Middle frontal gyrus (tissue), 1 donor: ENCODE measurements at regions not wholly inside any gene's neighbourhood (a gene's known extent, or its start where the extent isn't known, plus 50 kb on each side); places are given as distances from the start of the nearest gene placed in this dataset.

Source experiments
- DNase-seq: peaks from one replicate; pipeline ENCODE4 v3.0.0-alpha.2; 2015; ENCODE audit warnings: low spot score; ENCODE audit errors: extremely low spot score

DNA sequence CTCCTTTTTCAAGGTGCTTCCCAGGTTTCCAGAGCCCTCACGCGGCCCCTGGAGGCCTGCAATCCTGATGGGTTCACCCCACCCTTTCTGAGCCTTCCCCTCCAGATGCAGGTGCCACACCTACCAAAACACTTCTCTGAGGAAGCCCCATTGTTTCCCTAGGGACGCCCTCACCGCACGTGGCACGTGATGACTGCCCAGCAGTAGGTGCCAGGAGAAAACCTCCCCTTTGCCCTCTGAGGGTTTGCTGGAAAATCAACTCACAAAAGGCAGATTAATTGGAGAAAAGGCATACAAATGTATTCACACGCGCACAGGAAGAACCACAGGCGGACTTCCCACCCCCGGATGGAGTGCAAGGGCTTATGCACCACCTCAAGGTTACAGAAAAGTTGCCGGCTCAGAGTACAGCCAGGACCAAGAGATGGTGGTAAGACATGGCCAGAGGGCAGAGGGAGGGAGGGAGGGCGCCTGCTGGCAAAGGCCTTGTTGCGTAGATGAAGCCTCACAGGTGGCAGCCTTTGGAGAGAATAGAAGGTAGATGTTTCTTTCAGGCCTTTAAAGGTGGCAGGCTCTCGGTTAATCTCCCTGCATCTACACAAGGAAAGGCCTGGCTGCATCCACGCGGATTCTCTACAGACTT lies 269.4 kb upstream of the RAB6C start:
- no peak for DNase-seq

DNA sequence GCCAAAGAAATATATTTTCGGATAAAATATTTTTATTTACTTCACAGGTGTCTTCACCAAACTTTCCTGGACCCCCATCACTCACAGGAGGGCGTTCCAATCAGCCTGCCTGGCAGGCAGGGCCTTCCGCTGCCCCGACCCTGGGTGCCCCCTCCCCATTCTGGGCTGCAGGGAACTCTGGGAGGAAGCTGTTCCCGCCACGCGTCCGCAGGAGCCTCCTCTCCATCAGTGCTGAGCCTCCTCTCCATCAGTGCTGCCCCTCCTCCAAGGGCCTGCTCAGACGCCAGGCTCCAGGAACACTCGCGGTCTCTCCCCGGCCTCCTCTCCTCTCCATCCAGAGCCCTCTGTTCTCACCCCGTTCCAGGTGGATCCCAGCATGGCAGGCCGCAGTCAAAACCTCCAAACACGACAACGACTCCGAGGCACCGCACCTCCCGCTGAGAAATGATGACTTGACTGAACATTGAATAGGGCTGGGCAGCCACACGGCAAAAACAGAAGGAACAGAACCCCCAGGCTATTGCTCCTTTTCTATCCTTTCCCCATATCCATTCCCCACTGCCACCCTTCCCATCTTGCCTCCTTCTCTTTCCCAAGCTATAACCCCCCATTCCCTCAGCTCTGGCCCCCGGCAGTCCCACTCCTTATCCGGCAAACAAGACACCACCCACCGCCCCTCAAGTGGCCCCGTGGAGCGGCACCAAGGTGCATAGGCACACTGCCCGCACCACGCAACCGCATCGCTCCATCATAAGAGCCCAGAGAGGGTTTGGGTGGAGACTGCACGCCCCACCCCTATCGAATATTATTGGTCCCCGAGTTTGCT lies 268.6 kb upstream of the RAB6C start:
- DNase-seq: no peak

DNA sequence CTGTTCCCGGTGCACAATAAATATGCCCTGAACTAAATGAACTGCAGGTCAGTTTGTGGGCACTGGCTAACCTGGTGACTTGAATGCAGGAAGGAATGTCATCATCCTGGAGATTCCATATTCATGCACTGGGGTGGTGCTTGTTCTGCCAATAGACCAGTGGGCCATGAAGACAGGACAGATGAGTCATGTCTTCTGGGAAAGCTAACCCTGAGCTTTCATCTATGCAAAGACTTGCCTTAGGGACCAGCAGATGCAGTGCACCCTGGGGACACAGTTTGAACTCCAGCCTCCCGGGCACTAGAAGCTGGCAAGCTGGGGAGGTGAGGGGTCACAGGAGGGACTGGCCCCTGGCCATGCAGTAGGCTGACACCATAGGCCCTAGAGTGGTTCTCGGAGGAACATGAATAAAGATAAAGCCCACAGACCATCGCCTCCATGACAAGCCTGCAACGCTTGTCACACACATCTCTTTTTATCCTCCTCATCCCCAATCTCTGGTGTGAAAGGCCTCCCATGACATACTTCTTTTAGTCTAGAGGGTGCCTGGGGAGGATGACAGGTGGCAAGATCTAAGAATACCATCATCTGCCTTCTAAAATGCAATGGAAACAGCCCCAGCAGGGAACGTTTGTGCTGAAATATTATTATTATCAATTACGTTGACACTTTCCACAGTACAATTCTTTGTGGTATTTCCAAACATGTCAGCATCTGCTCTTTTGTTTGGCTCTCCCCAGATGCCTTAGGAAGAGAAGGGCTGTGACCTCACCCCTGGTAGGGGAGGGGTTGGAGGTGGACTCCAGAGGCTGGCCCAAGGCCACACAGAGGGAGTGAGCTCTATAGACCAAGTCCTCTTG lies 267.4 kb upstream of the RAB6C start:
- DNase-seq: no peak

DNA sequence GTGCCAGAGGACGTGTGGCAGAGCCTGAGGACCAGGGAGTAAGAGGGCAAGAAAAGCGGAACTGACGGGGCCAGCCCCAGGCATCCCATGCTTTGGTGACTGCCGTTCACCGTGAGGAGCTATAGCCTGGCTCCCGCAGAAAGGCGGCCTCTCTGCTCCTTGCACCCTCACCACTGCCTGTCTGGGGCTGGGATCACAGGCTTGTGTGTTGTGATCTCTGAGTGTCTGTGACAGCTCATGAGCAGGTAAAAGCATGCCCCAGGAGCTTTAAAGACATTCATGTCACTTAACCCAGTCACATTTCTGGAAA lies 266.8 kb upstream of the RAB6C start:
- DNase-seq: no peak

DNA sequence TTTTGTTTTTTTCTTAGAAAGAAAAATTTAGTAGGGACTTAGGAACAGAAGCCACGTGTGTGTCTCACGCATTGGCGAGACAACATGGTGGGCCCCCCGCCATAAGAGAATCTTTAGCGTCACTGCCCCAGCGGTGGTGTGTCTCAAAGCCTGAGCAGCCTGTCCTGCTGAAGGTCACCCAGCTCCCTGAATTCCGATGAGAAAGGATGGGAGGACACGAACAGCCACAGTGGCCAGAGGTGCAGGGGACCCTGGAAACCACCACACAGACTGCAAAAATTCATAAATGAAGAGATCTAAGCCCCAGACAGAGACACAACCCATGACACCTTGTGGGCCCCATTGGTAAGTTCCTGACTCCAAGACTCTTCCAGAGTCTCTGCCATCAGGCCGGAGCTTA lies 266.1 kb upstream of the RAB6C start:
- DNase-seq: no peak

DNA sequence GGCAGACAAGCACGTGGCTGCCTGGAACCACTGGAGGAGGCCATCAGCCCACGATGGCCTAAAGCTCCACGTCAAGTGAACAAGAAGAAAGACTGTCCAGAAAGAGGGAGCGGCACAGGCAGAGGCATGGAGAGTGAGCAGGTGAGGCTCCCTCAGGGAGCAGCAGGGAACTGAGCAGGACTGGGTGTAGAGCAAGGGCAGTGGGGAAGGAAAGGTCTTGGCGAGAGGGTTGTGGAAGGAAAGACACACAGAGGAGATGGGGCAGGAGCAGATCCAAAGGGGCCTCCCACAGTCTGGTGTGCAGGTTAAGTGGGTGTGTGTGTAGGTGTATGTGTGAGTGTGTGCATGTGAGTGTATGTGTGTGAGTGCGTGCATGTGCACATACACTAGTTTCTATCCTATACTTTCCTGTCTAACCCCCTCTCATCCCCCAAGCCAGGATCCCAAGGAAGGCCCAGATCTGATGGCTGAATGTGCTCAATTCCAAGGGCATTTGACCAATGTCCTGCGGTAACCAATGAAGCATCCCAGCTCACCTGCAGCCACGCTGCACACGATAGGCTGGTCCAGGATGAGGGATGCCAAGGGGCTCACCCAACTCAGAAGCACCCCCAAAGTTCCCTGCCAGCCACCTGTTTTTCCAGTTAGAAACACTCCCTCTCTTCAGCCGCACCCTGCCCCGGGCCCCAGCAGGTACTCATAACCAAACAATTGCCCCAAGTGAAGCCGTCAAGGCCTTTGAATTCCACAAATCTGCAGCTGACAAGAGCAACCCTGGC lies 262.5 kb upstream of the RAB6C start:
- DNase-seq: no peak

DNA sequence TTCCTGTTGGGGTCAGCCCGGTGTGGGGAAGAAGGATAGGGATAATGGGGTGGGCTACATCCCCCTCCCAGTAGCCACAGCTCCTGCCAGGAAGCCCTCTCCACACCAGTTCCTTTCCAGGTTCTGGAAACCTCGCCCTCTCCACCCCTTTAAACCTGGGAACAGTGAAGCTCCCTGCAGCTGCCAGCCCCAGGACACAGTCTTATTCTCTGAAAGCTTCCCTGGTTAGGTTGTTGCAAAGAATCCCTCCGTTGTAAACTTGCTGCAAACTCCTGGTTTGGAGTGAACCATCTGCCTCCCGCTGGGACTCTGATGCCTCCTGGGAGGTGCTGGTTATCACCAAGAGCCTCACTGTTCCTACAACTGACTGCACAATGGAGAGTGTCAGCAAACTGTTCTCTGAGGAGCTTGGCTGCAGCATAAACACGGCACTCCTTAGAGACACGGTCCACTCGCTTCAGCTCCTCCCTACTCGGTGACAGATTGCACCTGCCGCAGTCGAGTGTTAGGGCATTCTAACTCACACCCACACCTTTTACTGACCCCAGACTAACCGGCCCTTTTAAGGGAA lies 261.8 kb upstream of the RAB6C start:
- no peak for DNase-seq

DNA sequence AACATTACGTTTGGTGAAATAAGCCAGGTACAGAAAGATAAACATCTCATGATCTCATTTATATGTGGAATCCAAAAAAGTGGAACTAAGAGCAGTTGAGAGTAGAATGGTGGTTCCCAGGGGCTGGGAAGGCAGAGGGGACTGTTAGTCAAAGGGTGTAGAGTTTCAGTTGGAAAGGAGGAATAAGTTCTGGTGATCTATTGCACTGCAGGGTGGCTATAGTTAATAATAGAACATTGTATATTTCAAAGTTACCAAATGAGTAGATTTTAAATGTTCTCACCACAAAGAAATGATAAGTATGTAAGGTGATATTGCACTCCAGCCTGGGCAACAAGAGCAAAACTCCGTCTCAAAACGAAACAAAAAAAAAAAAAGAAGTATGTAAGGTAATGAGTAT lies 260.1 kb upstream of the RAB6C start:
- DNase-seq: no peak

DNA sequence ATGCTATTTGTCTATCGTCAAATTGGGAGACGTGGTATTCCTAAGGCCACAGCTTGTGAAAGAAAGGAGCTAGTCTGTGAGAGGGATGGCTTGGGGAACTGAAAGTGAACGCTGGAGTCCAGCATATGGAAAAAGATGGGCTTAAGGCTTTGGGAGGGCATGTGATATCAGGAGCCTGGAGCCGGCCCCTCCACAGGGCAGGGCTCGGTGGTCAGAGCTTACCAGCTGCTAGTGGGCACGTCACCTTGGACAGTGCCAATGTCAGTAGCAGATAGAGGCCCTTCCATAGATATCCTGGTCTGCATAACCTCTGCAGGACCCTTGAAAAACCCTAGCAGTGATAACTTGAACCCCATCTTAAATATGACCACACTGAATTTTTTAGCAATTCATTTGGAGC lies 259.1 kb upstream of the RAB6C start:
- DNase-seq: no peak

DNA sequence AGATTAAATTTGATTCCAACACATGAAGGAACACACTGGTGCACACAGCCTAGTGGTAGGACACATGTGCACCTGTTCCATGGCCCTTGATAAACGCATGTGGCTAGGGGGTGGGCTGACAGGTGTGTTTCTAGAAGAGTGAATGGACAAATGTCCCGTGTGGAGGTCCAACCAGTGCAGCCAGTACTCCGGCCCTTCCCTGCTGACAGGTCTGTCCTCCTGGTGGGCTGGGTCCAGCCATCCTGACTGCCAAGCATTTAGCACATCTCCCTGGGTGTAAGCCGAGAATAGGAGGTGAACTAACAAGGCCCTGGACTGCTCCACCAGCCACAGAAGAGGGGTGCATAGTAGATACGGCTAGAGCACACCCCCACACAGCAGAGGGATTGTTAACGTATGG lies 258.7 kb upstream of the RAB6C start:
- no peak for DNase-seq

DNA sequence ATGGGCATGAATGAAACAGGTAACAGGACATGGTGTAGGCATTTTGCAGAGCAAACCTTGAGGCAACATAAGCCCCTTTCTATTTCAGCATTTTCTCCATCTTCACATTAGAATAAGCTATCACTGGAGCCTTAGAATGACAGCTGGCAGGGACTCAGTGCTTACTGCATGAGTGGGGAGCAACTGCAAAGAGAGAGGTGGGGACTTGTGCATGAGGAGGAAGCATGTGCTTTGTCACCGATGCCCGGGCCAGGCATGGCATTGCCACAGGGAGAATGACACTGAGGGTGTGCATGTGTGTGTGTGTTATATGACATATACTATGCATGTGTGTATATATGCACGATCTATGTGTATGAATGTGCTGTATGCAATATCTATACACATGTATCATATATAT lies 258.2 kb upstream of the RAB6C start:
- no peak for DNase-seq

DNA sequence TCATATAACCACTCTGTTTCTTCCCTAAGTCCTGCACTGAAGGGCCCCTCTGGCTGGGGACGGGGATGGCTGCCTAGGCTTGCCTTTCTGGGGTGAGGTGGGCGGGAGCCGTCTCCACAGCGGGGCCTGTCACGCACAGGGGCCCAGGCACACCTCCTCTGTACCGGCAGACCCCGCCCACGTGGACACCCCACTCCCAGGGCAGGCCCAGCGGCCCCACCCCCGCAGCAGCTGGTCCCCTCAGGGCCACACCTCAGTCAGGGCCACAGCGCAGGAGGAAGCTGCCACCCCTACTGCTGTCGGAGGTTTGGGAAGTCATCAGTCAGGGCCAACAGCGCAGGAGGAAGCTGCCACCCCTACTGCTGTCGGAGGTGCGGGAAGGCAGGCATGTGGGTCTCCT lies 257.6 kb upstream of the RAB6C start:
- no peak for DNase-seq

DNA sequence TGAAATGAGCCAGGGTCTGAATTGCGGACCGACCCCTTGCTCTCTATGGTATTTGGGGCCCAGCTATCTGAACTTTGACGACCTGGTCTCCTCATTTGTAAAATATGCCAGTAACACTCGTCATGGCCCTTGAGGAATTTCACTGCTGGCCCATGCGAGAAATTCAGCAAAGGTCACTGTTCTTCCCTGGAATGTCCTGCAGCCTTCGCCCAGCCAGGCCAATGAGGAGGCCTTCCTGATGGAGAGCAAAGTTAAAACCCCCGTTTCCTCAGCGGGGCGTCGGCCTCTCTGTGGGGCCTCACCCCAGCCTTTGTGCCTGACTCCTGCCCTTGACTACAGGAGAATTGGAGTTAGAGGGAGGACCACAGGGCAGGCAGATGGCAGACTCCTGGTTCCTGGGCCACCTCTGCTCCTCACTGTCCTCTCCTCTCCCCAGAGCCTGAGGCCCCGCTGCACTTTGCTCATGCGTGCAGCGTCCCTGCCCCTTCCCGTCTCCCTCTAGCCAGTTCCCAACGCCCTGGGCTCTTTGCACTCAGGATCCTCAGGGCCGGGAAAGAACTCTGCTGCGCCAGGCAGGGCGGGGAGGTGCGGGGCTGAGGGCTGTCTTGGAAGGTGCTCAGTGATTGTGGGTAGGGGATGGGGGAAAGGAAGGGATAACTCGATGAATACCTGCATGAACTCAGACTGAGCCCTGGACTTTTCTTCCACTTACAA lies 257.0 kb upstream of the RAB6C start:
- DNase-seq: no peak

DNA sequence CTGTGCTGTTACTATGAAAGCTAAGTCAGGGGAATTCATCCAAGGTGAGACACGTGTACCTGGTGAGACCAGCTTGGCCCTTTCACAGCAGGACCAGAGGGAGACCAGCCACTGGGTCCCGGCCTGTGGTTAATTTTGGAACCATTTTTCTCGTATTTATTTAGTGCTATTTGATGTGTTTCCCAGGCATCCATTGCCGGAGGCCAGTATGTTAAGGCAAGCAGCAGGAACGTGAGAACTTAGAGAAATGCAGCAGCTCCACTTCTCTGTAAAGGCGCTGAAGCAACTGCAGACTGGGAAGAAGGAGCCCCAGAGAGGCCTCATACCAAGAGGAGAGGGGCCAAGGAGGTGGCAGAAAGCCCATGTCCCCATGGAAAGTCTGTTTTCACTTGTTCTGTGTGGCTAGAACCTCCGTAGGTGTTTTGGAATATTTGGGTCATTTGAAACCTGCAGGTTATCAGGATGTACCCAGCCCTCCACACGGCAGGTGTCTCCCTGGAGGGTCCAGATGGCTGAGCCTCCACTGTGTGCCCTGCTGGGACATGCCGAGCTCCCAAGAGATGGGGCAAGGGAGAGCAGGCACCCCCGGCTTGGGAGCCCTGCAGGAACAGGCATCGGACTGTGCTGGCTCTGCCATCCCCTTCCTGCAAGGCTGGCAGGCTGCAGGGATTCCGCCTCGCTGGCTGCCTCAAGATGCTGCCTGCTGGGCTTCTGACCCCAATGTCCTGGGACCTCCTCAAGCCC lies 256.0 kb upstream of the RAB6C start:
- DNase-seq: no peak

DNA sequence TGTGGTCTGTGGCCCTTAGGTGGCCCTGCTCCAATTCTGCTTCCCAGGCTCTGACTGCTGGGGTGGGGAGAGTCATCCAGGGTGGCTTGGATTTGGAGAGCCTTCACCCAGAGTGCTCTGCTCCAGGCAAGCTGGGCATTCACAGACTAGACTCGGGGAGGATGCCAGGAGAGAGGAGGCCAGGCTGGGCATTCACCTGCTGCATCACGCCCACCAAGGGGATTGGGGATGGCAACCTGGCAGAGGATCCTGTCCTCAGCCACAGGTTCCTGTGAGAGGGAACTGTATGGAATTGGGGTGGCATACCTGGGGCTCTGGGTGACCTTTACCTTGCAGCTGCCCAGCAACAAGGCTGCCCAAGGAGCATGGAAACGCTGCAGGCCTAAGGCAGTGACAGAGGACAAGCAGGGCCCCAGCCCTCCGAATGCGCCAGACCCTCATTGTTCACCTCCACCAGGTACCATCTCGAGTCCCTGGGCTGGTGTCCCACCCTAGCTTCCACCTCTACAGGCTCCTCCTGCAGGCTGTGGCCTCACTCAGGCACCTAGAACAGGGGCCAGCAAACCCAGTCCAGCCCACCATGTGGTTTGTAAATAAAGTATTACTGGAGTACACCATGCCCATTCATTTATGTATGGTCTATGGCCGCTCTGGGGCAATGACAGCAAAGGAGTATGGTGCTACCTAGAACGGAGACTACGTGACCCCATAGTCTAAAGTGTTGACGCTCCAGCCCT lies 255.3 kb upstream of the RAB6C start:
- DNase-seq: no peak

DNA sequence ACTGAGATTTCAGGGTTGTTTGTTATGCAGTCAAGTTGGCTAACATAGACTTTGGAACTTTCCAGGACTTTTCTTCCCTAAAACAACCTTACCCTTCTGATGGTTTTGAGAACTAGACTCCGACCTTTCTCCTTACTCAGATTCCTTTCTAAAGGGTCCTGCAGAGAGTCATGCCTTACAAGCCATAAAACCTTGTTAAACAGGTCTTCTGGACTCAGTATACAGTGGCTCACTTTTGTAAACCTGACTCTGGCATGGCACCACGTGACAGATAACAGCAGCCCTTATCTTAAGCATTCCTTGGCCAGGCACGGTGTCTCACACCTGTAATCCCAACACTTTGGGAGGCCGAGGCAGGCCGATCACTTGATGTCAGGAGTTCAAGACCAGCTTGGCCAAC lies 253.2 kb upstream of the RAB6C start:
- DNase-seq: no peak

DNA sequence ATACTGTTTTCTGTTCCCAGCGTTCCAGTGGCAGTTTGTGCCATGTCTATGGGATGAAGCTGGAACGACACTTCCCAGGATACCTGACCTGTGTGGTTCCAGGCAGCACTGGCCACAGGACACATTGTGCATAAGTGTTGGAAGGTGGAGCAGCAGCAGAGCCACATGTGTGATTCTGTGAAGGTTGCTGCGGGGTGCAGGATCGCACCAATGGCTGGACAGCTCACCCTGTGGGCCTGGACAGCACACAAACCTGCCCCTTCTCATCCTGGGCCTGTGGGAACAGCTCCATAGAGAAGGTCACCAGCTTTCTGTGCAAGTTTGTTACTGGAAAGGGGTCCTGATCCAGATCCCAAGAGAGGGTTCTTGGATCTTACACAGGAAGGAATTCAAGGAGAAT lies 252.2 kb upstream of the RAB6C start:
- no peak for DNase-seq

DNA sequence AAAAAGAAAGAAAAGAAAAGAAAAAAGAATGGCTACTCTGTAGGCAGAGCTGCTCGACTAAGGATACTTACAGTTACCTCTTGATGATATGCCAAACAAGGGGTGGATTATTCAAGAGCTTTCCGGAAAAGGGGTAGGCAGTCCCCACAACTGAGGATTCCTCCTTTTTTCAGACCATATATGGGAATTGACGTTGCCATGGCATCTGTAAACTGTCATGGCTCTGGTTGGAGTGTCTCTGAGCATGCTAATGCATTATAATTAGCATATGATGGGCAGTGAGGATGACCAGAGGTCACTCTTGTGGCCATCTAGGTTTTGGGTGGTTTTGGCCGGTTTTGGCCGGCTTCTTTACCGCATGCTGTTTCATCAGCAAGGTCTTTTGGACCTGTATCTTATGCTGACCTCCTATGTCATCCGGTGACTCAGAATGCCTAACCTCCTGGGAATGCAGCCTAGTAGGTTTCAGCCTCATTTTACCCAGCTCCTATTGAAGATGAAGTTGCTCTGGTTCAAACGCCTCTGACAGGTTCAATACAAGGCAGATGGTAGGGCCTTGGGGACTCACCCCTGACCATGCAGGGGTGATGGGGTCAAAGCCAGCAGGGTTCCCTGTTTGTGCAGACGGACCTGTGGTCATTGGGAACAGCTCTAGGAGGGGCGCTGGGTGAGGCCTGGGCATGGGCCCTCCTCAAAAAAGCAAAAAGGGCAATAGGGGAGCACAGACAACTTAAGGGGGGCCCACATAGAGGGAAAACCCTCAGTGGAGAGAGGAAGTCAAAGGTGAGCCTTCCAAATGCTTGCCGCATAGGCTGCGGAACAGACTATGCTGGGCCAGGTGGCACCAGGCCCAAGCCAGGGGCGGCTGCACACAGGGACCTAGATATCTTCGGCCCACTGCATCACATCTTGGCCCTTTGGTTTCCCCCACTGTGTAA lies 251.2 kb upstream of the RAB6C start:
- no peak for DNase-seq
